Upper lobe of left lung (tissue), 4 donors: ENCODE measurements at regions not wholly inside any gene's neighbourhood (a gene's known extent, or its start where the extent isn't known, plus 50 kb on each side); places are given as distances from the start of the nearest gene placed in this dataset.

Experiments
- POLR2A ChIP-seq, 4 donors: fragments of 450-650 bp; IDR thresholded peaks; one replicate each; pipeline ENCODE4 v1.5.1; 2016 to 2017; ENCODE audit warnings: antibody characterized with exemption in 4 of 4, mild to moderate bottlenecking in 2 of 4
- TF ChIP-seq, protein P1 (sequence below), 6 experiments: fragments of 450-650 bp in 4 of 6; fragments of 200-600 bp in 2 of 6; sonication (generic) in 2 of 6; IDR thresholded peaks; one replicate each; pipeline ENCODE4 v1.5.1; 2016 to 2019; ENCODE audit warnings: antibody characterized with exemption in 6 of 6

DNA sequence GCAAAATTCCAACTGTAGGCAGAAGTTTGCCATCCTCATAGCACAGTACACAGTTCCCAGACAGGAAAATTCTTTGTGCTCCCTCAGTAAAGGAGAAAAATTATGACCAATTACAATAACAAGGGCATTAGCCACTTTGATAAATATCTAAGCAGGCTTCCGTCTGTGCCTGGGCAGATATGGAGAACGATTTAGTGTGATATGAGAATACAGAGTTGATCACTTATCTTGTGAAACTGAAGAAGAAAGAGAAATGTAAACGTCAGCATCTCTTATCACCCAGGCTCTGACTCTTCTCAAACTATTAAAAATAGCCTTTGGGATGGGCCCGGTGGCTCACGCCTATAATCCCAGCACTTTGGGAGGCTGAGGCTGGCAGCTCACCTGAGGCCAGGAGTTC, 54.5 kb upstream of the TIAM1 start:
- TF ChIP-seq, protein P1, sequence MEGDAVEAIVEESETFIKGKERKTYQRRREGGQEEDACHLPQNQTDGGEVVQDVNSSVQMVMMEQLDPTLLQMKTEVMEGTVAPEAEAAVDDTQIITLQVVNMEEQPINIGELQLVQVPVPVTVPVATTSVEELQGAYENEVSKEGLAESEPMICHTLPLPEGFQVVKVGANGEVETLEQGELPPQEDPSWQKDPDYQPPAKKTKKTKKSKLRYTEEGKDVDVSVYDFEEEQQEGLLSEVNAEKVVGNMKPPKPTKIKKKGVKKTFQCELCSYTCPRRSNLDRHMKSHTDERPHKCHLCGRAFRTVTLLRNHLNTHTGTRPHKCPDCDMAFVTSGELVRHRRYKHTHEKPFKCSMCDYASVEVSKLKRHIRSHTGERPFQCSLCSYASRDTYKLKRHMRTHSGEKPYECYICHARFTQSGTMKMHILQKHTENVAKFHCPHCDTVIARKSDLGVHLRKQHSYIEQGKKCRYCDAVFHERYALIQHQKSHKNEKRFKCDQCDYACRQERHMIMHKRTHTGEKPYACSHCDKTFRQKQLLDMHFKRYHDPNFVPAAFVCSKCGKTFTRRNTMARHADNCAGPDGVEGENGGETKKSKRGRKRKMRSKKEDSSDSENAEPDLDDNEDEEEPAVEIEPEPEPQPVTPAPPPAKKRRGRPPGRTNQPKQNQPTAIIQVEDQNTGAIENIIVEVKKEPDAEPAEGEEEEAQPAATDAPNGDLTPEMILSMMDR (IDR thresholded peaks at IDR 0.05): no peak
- no peak for TF ChIP-seq POLR2A (IDR thresholded peaks at IDR 0.05)
